Large intestine (tissue), 3 donors: ENCODE measurements at regions not wholly inside any gene's neighbourhood (a gene's known extent, or its start where the extent isn't known, plus 50 kb on each side); places are given as distances from the start of the nearest gene placed in this dataset.
A peak's percentile ranks its signal among the peaks of the same experiment; 100 is the strongest.

Experiments used
- DNase-seq, 2 donors: peaks; one replicate each; pipeline versions ENCODE4 v3.0.0 to v3.0.0-alpha.2; 2013
- H3K27ac ChIP-seq: one replicate; pipeline ENCODE4 v1.5.1; 2013; ENCODE audit warnings: low read length
- H3K27me3 ChIP-seq: 2 replicates; pipeline ENCODE4 v1.6.1; 2013; ENCODE audit warnings: low read length; ENCODE audit not compliant: control insufficient read depth, insufficient read depth
- H3K36me3 ChIP-seq: 2 replicates; pipeline ENCODE4 v1.6.1; 2013; ENCODE audit warnings: low read length; ENCODE audit not compliant: control insufficient read depth, insufficient read depth
- H3K4me1 ChIP-seq: one replicate; pipeline ENCODE4 v1.6.1; 2013; ENCODE audit warnings: low read length; ENCODE audit not compliant: control insufficient read depth, insufficient read depth
- H3K4me3 ChIP-seq: one replicate; pipeline ENCODE4 v1.5.1; 2013; ENCODE audit warnings: low read length
- H3K9me3 ChIP-seq: one replicate; pipeline ENCODE4 v1.6.1; 2013; ENCODE audit warnings: mild to moderate bottlenecking, low read depth, low read length, moderate library complexity; ENCODE audit not compliant: control insufficient read depth
- WGBS: methylation state at CpG from one replicate; pipeline ENCODE4 v1.1.5; 2013; ENCODE audit warnings: low lambda C conversion rate; ENCODE audit not compliant: insufficient coverage; 5-methylcytosine and 5-hydroxymethylcytosine counted together

DNA sequence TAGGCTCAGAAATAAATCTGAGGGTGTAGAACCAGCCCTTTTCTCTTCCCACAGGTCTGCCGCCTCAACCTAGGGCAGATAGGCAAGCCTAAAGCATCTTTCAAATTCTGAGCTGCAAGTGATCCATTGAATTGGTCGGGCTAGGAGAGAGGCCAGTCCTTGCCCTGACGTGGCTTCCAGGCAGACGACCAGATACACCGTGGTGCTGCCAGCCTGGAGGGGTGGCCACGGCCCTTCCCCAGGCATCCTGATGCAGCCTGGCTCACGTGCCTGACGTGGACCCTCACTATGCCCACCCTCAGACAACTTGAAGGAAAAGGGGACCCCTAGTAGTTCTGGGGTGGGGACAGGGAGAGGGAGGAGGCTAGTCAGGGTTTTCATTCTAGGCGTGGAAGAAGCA lies 859.3 kb upstream of the KLHL1 start:
- Histone ChIP-seq H3K27me3 (no peaks in the 10 kb centered on the region), H3K36me3 (no peaks in the 10 kb centered on the region), H3K9me3 (no peaks in the 10 kb centered on the region), H3K4me3 (no peak overlapping the region), H3K4me1 (no peaks in the 10 kb centered on the region), H3K27ac (no peak overlapping the region)
- WGBS, result no CpG with 5 or more reads among the region's 9 CpGs
- DNase-seq, result no peak

- H3K9me3 ChIP-seq, result no peaks in the 10 kb centered on the region
- no peak overlapping the region for H3K4me3 ChIP-seq
- H3K27ac ChIP-seq, result no peak overlapping the region
- 0% methylated on average over 1 of the region's 1 CpG for WGBS
- H3K4me1 ChIP-seq, result no peaks in the 10 kb centered on the region
- no peaks in the 10 kb centered on the region for H3K27me3 ChIP-seq
- H3K36me3 ChIP-seq, result no peaks in the 10 kb centered on the region
- DNase-seq, result no peak
Measured at GRCh38 chr13:70964874-70965273, 856.6 kb upstream of the KLHL1 start.

DNA sequence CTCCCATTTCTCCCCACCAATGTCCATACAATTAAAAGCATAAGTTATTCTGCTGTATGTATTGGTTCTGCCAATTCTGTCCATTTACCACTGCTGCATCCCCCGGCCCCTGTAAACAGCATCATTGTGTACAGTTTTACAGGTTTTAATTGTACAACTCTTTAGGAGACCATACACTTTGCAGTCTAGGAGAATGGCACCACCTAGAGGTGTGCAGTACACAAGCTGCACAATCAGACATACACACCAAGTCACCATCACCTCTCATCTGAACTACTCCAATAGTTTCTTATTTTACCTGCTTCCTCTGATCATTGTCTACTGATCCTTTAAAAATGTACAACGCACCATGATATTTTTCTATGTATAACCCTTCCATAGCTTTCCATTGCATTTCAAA lies 855.9 kb upstream of the KLHL1 start:
- Histone ChIP-seq H3K36me3 (no peaks in the 10 kb centered on the region), H3K9me3 (no peaks in the 10 kb centered on the region), H3K4me1 (no peaks in the 10 kb centered on the region), H3K27ac (no peak overlapping the region), H3K27me3 (no peaks in the 10 kb centered on the region), H3K4me3 (no peak overlapping the region)
- 100% methylated on average over 1 of the region's 2 CpGs for WGBS
- no peak for DNase-seq

DNA sequence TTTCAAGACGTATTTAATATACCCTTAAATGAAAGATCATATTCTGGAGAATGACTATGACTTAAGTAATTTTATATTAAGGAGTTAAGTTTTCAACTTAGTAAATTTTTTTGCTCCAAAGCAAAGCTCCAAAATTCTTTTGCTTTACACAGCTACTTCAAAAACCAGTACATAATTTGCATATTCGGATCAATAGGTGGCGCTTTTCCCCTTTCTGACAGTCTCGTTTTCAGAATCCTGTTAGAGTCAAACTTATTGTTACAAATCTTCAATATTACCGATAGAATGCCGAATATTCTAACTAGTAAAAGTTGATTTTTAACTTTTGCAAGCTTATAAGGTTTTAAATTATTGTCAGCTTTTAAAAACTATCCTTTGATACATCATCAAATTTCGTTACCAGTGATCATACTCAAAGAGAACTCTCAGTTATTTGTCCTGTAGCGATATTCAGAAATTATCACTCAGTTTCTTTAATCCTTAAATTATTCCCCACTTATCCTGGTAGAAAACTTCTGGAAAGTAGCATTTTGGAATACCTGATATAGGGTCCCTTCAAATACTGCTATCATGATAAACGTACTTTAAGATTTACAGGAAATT lies 852.7 kb upstream of the KLHL1 start:
- 37% methylated on average over 7 of the region's 9 CpGs for WGBS
- Histone ChIP-seq H3K27me3 (no peaks in the 10 kb centered on the region), H3K4me3 (no peak overlapping the region), H3K36me3 (no peaks in the 10 kb centered on the region), H3K4me1 (no peaks in the 10 kb centered on the region), H3K27ac (no peak overlapping the region), H3K9me3 (no peaks in the 10 kb centered on the region)
- peak in 1 of 2 donors; percentile 14 for DNase-seq

DNA sequence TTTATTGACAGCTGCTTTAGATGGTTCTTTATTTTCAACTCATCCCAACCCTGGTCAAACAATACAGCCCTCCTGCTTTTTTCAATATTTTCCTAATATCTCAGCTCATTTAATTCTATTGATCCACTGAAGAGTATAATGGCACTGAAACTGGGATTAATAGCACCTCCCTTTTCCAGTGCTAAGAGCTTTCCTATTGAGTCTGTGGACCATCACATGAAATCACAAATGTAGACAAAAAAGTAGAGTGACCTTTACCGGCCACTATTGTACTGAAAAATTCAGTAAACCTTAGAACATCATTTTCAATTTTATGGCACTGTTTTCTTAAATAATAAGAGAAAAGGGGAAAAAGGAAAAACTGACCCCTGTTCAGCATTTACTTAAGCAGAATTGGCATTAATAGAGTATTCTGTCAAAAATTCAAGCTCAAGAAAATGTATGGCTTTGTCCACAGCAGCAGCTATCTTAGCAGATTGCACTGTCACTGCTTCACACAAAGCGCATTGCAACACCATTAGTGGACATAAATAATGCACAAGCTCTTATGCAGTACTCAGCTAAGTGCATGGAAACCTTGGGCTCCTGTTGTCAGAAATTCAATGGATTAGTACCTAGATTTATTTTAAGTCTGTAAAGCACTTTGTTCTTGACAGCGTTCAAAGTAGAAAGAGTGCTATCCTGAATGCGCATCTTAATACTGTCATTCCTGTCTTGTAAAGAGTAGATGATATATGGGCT lies 851.0 kb upstream of the KLHL1 start:
- 90% methylated on average over 2 of the region's 4 CpGs for WGBS
- Histone ChIP-seq H3K4me3 (no peak overlapping the region), H3K9me3 (no peaks in the 10 kb centered on the region), H3K27ac (no peak overlapping the region), H3K27me3 (no peaks in the 10 kb centered on the region), H3K36me3 (no peaks in the 10 kb centered on the region), H3K4me1 (no peaks in the 10 kb centered on the region)
- no peak for DNase-seq

DNA sequence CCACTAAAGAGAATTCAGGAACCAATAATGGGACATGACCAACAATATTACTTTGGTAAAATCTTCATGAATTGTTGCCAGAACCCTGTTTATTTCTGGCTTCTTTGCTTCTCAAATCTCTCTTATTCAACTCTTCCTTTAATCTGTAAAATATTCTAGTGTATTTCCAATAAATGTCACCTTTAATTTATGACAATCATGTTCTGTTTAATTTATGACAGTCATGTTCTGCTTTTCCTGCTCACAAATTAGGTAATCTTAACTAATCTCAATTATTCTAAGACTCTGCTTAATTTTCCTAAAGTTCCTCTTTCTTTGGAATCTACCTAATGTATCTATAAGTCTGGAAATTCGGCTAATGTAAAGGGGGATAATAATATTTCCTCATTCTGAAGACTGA lies 847.6 kb upstream of the KLHL1 start:
- Histone ChIP-seq H3K4me1 (no peaks in the 10 kb centered on the region), H3K36me3 (no peaks in the 10 kb centered on the region), H3K4me3 (no peak overlapping the region), H3K27ac (no peak overlapping the region), H3K9me3 (no peaks in the 10 kb centered on the region), H3K27me3 (no peaks in the 10 kb centered on the region)
- no peak for DNase-seq
- 100% methylated on average over 1 of the region's 1 CpG for WGBS

GRCh38 chr13:70950664-70951063 lies 842.4 kb upstream of the KLHL1 start:
- no peaks in the 10 kb centered on the region for H3K4me1 ChIP-seq
- no peak overlapping the region for H3K27ac ChIP-seq
- DNase-seq, result no peak
- no peaks in the 10 kb centered on the region for H3K36me3 ChIP-seq
- H3K4me3 ChIP-seq, result no peak overlapping the region
- no peaks in the 10 kb centered on the region for H3K27me3 ChIP-seq
- no peaks in the 10 kb centered on the region for H3K9me3 ChIP-seq

GRCh38 chr13:70945506-70945905 lies 837.3 kb upstream of the KLHL1 start:
- Histone ChIP-seq H3K27me3 (no peaks in the 10 kb centered on the region), H3K4me3 (no peak overlapping the region), H3K36me3 (no peaks in the 10 kb centered on the region), H3K9me3 (no peaks in the 10 kb centered on the region), H3K27ac (no peak overlapping the region), H3K4me1 (no peaks in the 10 kb centered on the region)
- DNase-seq, result no peak
- WGBS, result 90% methylated on average over 2 of the region's 2 CpGs

DNA sequence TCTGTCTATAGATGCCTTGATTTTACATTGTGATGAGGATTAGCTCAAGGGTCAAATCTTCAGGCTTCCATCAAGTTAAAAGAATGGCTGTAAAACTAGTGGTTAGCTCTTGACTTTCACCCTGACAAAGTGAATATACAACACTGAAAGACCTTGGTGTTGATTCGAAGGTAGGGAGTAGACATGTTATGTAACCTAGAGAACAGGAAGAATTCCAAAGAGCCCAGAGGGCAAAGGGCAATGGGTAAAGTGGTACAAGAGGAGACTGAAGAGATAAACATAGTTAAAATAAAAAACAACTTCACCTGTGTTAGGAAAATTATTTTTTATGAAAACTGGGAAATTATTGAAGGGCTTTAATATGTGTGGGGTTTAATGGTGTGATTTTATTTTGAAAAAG lies 833.2 kb upstream of the KLHL1 start:
- Histone ChIP-seq H3K36me3 (no peaks in the 10 kb centered on the region), H3K27ac (no peak overlapping the region), H3K27me3 (no peaks in the 10 kb centered on the region), H3K9me3 (no peaks in the 10 kb centered on the region), H3K4me3 (no peak overlapping the region), H3K4me1 (no peaks in the 10 kb centered on the region)
- WGBS, result no CpG with 5 or more reads among the region's 1 CpG
- no peak for DNase-seq

- no peaks in the 10 kb centered on the region for H3K27me3 ChIP-seq
- no peaks in the 10 kb centered on the region for H3K36me3 ChIP-seq
- 100% methylated on average over 1 of the region's 1 CpG for WGBS
- H3K27ac ChIP-seq, result no peak overlapping the region
- no peak for DNase-seq
- no peak overlapping the region for H3K4me3 ChIP-seq
- H3K4me1 ChIP-seq, result no peaks in the 10 kb centered on the region
- no peaks in the 10 kb centered on the region for H3K9me3 ChIP-seq
Measured at GRCh38 chr13:70938462-70938861, 830.2 kb upstream of the KLHL1 start.

GRCh38 chr13:70932511-70932910 lies 824.3 kb upstream of the KLHL1 start:
- Histone ChIP-seq H3K27ac (no peak overlapping the region), H3K4me1 (no peaks in the 10 kb centered on the region), H3K36me3 (no peaks in the 10 kb centered on the region), H3K27me3 (no peaks in the 10 kb centered on the region), H3K9me3 (no peaks in the 10 kb centered on the region), H3K4me3 (no peak overlapping the region)
- no peak for DNase-seq
- WGBS, result 86% methylated on average over 2 of the region's 3 CpGs
